ENCODE measurements at regions not wholly inside any gene's neighbourhood (a gene's known extent, or its start where the extent isn't known, plus 50 kb on each side); places are given as distances from the start of the nearest gene placed in this dataset.

DNA sequence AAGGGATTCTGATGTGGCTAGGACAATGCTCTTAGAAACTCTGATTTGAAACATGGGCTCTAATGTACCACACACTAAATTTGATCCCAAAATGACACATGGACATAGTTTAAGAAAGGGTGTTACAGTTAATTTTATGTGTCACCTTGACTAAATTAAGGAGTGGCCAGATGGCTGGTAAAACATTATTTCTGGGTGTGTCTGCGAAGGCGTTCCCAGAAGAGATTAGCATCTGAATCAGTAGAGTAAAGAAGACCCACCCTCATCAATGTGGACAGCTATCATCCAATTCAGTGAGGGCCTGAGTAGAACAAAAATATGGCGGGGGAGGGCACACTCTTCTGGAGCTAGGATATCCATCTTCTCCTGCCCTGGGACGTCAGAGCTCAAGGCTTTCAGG lies 283.1 kb upstream of the CHAC2 start:
- Mint-ChIP-seq H3K4me1 (no peaks in the 10 kb centered on the region), H3K9me3 (ENCODE audit: low read depth) (peaks cover 3% of the 10 kb centered on the region), H3K27me3 (peaks cover 3% of the 10 kb centered on the region), H3K4me3 (no peak overlapping the region), H3K27ac (no peak overlapping the region), H3K36me3 (ENCODE audit: low read depth) (no peaks in the 10 kb centered on the region)
- ChIA-PET CTCF (no interaction called here), POLR2A (no interaction called here)
- ATAC-seq (no peak), DNase-seq (no peak)
- intact Hi-C loops (cut with DNase I, micrococcal nuclease): no loop called here

DNA sequence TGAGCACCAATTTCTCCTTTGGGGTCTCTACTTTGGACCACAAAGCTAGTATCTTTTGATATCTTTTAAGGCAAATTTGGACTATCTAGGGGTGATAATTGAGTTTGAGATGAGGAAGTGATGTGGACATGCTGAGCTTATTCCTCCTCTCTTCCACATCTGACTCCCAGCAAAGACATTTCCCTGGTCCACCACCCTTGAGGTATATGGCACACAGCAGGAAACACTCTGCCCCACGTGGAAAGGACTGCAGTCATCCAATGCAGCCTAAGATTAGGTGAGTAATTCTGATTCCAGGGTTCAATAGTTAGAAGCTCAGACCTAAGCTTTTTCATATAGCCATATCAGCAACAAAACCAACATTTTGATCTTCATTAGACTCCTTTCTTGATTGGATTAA lies 290.1 kb upstream of the CHAC2 start:
- Mint-ChIP-seq H3K4me3 (no peak overlapping the region), H3K4me1 (no peaks in the 10 kb centered on the region), H3K36me3 (ENCODE audit: low read depth) (no peaks in the 10 kb centered on the region), H3K27ac (no peak overlapping the region), H3K9me3 (ENCODE audit: low read depth) (peaks cover 2% of the 10 kb centered on the region), H3K27me3 (peaks cover 2% of the 10 kb centered on the region)
- ChIA-PET POLR2A (no interaction called here), CTCF (no interaction called here)
- ATAC-seq (no peak), DNase-seq (no peak)
- intact Hi-C loops (cut with DNase I, micrococcal nuclease): no loop called here

DNA sequence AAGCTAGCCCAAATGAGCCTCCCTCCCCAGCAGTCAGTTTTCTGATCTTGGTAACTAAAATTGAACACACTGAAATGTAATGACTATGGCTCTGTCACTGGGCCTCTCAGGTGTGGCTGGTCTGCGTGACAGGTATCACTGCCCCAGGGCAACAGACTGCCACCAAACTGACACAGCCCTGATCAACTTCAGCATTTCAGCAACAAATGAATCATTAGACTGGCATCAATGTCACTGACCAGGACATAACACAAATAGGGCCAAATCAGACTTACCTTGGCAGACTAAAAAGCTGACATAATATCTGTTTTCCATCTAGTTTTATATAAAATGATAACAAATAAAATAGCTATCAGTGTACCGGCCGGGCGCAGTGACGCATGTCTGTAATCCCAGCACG lies 290.8 kb upstream of the CHAC2 start:
- ChIA-PET POLR2A (no interaction called here), CTCF (no interaction called here)
- Mint-ChIP-seq H3K4me3 (no peak overlapping the region), H3K4me1 (no peaks in the 10 kb centered on the region), H3K27me3 (no peaks in the 10 kb centered on the region), H3K27ac (no peak overlapping the region), H3K36me3 (ENCODE audit: low read depth) (no peaks in the 10 kb centered on the region), H3K9me3 (ENCODE audit: low read depth) (no peaks in the 10 kb centered on the region)
- intact Hi-C loops (cut with DNase I, micrococcal nuclease): no loop called here
- DNase-seq (no peak), ATAC-seq (no peak)

DNA sequence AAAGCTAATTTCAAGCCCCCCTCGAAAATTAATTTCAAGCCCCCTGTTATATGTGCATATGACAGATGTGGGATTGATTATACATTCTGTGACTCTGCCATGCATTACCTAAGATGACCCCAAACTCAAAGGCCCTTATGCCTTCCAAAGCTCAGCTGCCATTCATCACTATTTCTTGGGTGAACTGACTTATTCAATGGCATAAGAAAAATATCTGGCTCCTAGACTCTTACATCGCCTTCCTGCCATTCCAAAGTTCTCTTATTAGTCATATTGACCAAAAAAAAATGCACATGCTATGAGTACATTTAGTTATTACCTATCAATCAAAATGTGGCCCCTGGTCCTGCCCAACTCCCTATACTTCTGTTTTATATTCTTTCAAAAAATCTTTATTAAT lies 291.8 kb upstream of the CHAC2 start:
- Mint-ChIP-seq H3K36me3 (ENCODE audit: low read depth) (no peaks in the 10 kb centered on the region), H3K27me3 (no peaks in the 10 kb centered on the region), H3K4me1 (no peaks in the 10 kb centered on the region), H3K9me3 (ENCODE audit: low read depth) (no peaks in the 10 kb centered on the region), H3K27ac (no peak overlapping the region), H3K4me3 (no peak overlapping the region)
- DNase-seq (no peak), ATAC-seq (no peak)
- ChIA-PET POLR2A (no interaction called here), CTCF (no interaction called here)
- intact Hi-C loops (cut with DNase I, micrococcal nuclease): no loop called here

DNA sequence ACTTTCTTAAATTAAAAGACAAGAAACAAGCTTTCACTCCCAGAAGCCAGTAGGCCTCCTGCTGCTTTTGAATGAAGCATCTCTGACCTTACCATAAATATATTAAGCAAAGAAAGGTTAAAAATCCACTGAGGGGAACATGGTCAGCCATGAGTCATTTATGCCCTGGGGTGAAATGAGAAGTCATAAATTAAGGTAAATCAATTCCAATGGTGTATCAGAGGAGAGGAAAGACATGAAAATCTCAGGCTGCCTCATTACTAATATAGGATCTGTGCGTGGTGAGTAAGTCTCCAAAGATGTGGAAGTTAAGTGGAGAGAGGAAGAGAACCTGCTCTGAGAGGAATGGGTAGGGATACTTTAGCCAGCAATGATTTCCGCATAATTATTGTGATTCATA lies 292.3 kb upstream of the CHAC2 start:
- no peak for DNase-seq
- Mint-ChIP-seq H3K9me3 (ENCODE audit: low read depth) (no peaks in the 10 kb centered on the region), H3K27ac (no peak overlapping the region), H3K4me1 (no peaks in the 10 kb centered on the region), H3K36me3 (ENCODE audit: low read depth) (no peaks in the 10 kb centered on the region), H3K4me3 (no peak overlapping the region), H3K27me3 (no peaks in the 10 kb centered on the region)
- POLR2A ChIA-PET: no interaction called here
- intact Hi-C loops (cut with DNase I, micrococcal nuclease): no loop called here
- CTCF ChIA-PET: no interaction called here
- no peak for ATAC-seq

DNA sequence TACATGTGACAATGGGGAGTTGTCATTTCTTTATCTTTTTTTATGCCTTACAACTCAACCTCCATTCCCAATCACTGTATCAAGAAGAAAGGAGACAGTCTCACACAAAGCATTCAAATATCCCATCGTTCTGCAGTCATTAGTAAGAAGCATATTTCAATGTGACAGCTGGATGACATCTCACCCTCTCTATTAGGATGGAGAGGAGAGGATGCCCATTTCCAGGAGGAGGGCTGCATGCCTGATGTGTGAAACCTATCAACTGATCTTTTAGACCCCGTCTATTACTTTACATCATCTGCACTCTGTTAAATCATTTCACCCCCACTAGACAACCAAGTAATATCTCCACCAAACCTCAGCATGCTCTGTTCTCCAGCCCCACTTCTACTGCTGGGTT lies 292.7 kb upstream of the CHAC2 start:
- CTCF ChIA-PET: no interaction called here
- H3K4me1 Mint-ChIP-seq: no peaks in the 10 kb centered on the region
- POLR2A ChIA-PET: no interaction called here
- intact Hi-C loops (cut with DNase I, micrococcal nuclease): no loop called here
- H3K4me3 Mint-ChIP-seq: no peak overlapping the region
- H3K27me3 Mint-ChIP-seq: no peaks in the 10 kb centered on the region
- ATAC-seq (no peak), DNase-seq (no peak)
- H3K36me3 Mint-ChIP-seq (ENCODE audit: low read depth): no peaks in the 10 kb centered on the region
- H3K9me3 Mint-ChIP-seq (ENCODE audit: low read depth): no peaks in the 10 kb centered on the region
- no peak overlapping the region for H3K27ac Mint-ChIP-seq

DNA sequence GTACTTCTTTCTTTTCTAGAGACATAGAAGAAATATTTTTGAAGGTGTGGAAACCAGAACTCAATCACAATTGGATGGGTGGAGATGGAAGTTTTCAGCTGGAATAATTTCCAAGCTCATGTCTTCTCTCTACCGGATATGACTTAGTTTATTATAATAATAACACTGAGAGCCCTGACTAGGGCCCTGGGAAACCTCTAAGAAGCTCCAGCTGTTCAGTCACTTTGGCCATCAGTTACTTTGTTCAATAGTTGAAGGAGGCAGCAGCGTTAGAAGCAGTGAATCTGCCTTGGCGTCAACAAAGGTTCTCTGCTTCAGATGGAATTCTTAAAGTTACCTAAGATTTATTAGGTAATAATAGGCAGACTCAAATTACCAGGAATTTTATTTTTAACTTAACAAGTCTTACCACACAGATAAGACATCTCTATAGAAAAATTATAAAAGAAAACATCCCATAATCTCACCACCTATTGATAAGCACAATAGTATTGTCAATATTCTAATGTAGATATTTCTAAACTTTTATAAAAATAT lies 293.8 kb upstream of the CHAC2 start:
- DNase-seq (no peak), ATAC-seq (no peak)
- ChIA-PET CTCF (interaction anchor here (0.9 kb wide), 1 partner anchor 51 kb away, joined by 4 read pairs; no protein-coding TSS in a partner anchor), POLR2A (no interaction called here)
- no peaks in the 10 kb centered on the region for H3K27me3 Mint-ChIP-seq
- H3K9me3 Mint-ChIP-seq (ENCODE audit: low read depth): no peaks in the 10 kb centered on the region
- no peak overlapping the region for H3K4me3 Mint-ChIP-seq
- no peak overlapping the region for H3K27ac Mint-ChIP-seq
- intact Hi-C loops (cut with DNase I, micrococcal nuclease): no loop called here
- no peaks in the 10 kb centered on the region for H3K36me3 Mint-ChIP-seq (ENCODE audit: low read depth)
- no peaks in the 10 kb centered on the region for H3K4me1 Mint-ChIP-seq

DNA sequence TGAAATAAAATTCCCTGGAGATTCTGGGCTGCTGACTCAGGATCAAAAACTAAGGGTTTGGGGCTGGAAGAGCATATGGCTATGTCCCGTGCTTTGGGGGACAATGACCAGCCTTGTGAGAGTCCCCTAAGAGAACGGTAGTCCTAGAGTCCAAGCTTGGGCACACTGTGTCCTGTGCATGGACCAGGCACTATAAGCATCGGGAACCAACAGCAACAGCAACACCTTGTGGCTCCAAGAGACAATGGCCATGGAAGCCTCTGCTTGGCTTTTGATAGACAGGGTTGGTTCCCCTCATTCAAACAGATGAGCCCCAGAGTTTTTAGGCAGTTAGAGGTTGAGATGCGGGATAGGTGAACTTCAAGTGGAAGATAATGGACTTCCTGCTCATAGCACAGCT lies 294.4 kb upstream of the CHAC2 start:
- intact Hi-C loops (cut with DNase I, micrococcal nuclease): no loop called here
- ChIA-PET POLR2A (no interaction called here), CTCF (interaction anchor here (0.9 kb wide), 1 partner anchor 50 kb away, joined by 4 read pairs; no protein-coding TSS in a partner anchor)
- Mint-ChIP-seq H3K4me1 (no peaks in the 10 kb centered on the region), H3K27me3 (no peaks in the 10 kb centered on the region), H3K36me3 (ENCODE audit: low read depth) (no peaks in the 10 kb centered on the region), H3K27ac (no peak overlapping the region), H3K9me3 (ENCODE audit: low read depth) (no peaks in the 10 kb centered on the region), H3K4me3 (no peak overlapping the region)
- DNase-seq (no peak), ATAC-seq (no peak)

DNA sequence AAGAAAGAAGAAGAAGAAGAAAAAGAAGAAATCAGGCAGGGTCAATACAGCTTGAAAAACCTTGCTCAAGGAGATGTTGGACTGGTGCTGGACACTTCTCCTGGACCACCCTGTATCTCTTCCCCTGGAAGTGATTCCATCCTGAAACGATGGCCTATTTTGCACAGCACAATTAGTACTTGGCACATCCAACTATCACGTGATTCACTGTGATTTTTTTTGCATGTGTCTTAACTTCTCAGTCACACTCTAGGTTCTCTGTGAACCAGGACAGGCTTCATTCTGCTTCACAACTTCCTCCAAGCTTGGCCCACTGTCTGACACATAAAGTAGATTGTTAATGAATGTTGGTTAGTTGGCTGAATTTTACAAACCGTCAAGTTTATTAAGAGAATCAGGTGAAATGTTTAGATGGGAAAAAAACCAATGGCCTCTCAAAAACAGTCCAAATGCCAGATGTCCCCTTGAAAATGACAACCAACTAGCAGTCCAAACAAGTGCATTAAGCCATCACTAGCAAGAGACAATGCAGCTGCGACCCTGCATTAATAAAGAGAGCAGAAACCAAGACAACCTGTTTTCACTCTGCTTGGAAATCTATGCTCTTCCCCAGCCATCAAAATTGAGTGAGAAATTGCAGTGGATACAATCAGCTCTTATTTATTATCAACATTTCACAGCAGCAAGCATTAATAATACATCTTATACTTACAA lies 300.0 kb upstream of the CHAC2 start:
- CTCF ChIA-PET: no interaction called here

DNA sequence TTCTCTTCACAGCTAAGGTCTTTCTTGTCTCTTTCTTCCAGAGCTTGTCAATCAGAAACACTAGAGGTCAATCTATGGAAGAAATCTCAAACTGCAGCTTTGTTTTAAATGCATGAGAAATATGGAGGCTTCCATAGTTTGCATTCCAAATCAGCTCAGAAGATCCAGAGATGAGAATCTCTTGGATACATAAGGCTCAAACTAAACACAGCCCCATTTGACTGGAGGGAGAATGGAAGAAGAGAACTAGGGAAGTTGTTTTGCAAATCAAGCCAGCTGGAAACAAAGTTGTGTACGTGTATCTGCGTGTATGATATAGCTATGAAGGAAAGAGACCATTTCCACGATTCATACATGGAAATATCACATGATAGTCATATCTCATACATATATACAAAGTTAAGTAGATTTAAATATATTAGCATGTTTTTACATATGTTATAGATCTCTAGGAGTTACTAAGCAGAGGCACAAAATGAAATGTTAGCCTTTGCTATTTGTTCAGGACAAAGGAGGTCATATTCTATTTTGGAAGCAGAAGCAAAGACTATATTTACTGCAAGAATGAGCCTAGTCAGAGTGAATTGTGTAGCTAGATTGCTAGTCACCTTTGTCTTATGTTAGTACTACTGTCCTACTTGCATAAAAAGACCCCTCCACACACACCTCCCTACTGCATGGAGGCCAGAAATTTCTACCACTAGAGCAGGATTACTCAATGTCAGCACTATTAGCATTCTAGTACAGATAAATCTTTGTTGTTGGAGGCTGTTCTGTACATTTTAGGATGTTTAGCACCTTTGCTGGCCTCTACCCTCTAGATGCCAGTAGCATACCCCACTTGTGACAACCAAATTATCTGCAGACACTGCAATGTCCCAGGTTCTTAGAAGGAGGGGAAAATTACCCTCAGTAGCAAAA lies 303.5 kb upstream of the CHAC2 start:
- ATAC-seq: no peak
- CTCF ChIA-PET: interaction anchor here (0.6 kb wide), 1 partner anchor 163 kb away, joined by 3 read pairs; no protein-coding TSS in a partner anchor
- Mint-ChIP-seq H3K27me3 (peaks cover 7% of the 10 kb centered on the region), H3K27ac (no peak overlapping the region), H3K9me3 (ENCODE audit: low read depth) (no peaks in the 10 kb centered on the region), H3K4me1 (no peaks in the 10 kb centered on the region), H3K36me3 (ENCODE audit: low read depth) (no peaks in the 10 kb centered on the region), H3K4me3 (no peak overlapping the region)
- intact Hi-C loops (cut with DNase I, micrococcal nuclease): no loop called here
- DNase-seq: no peak
- POLR2A ChIA-PET: no interaction called here

More for the DNA sequence above, 300.0 kb upstream of the CHAC2 start:
- no peaks in the 10 kb centered on the region for H3K4me1 Mint-ChIP-seq
- no peak overlapping the region for H3K27ac Mint-ChIP-seq
- POLR2A ChIA-PET: no interaction called here
- no peak for DNase-seq
- H3K4me3 Mint-ChIP-seq: no peak overlapping the region
- no peak for ATAC-seq
- H3K36me3 Mint-ChIP-seq (ENCODE audit: low read depth): no peaks in the 10 kb centered on the region
- H3K27me3 Mint-ChIP-seq: peaks cover 2% of the 10 kb centered on the region
- no peaks in the 10 kb centered on the region for H3K9me3 Mint-ChIP-seq (ENCODE audit: low read depth)
- intact Hi-C loops (cut with DNase I, micrococcal nuclease): no loop called here

DNA sequence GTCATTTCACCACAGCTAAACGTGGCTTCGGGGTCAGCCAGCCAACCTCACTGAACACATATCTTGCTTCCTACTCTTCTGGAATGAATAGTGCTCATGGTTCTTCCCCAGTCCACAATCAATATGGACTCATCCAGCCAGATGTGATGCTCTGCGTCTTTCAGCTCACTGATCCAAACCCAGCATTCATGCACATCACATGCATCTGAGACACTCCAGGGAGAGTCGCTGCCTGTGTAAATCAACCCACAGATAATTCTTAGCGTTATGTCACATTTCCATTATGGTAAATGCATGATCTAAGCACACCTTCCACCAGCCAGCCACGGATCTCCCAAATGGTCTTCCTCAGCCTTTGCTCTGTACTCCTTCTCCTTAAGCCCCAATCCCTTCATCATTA lies 306.7 kb upstream of the CHAC2 start:
- DNase-seq: no peak
- no peak overlapping the region for H3K4me3 Mint-ChIP-seq
- peaks cover 7% of the 10 kb centered on the region for H3K27me3 Mint-ChIP-seq
- intact Hi-C loops (cut with DNase I, micrococcal nuclease): no loop called here
- ATAC-seq: no peak
- no peaks in the 10 kb centered on the region for H3K9me3 Mint-ChIP-seq (ENCODE audit: low read depth)
- ChIA-PET POLR2A (no interaction called here), CTCF (no interaction called here)
- H3K4me1 Mint-ChIP-seq: no peaks in the 10 kb centered on the region
- H3K27ac Mint-ChIP-seq: no peak overlapping the region
- no peaks in the 10 kb centered on the region for H3K36me3 Mint-ChIP-seq (ENCODE audit: low read depth)

DNA sequence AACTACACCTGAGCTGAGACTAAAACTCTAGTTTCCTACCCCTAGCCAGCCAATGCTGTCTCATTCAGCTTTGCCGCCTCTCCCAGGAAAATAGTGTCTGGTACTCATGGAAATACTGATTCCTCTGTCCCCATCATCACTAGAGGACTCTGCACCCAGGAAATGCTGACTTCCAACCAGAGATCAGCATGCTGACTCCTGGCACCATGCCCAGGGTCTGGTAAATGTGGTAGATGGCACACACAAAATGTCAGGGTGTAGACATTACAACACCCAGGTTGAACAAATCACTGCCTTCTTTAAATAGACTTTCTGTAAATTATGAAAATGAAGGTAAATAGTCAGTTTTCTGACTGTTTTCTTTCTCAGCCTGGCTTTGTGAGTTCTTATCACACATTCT lies 307.3 kb upstream of the CHAC2 start:
- no peak overlapping the region for H3K4me3 Mint-ChIP-seq
- ChIA-PET POLR2A (no interaction called here), CTCF (no interaction called here)
- H3K4me1 Mint-ChIP-seq: no peaks in the 10 kb centered on the region
- intact Hi-C loops (cut with DNase I, micrococcal nuclease): no loop called here
- H3K27me3 Mint-ChIP-seq: peaks cover 7% of the 10 kb centered on the region
- no peaks in the 10 kb centered on the region for H3K9me3 Mint-ChIP-seq (ENCODE audit: low read depth)
- H3K27ac Mint-ChIP-seq: no peak overlapping the region
- DNase-seq (peak; percentile 4), ATAC-seq (no peak)
- no peaks in the 10 kb centered on the region for H3K36me3 Mint-ChIP-seq (ENCODE audit: low read depth)

All from activated CD4-positive, alpha-beta T cell treated with anti-CD3 and anti-CD28 coated beads for 36 hours (primary cell).